Immature natural killer cell (primary cell): ENCODE measurements at regions not wholly inside any gene's neighbourhood (a gene's known extent, or its start where the extent isn't known, plus 50 kb on each side); places are given as distances from the start of the nearest gene placed in this dataset.

ENCODE experiments used
- DNase-seq, 3 donors: peaks; one replicate each; pipeline ENCODE4 v3.0.0; 2022; ENCODE audit warnings: mixed read lengths in 1 of 3
- H3K27ac Mint-ChIP-seq, 6 donors: one replicate each; pipeline ENCODE4 v1.8.0; 2020; ENCODE audit warnings: mixed read lengths in 6 of 6, mild to moderate bottlenecking in 5 of 6, inconsistent platforms in 4 of 6, moderate library complexity in 3 of 6
- H3K27me3 Mint-ChIP-seq, 3 donors: one replicate each; pipeline ENCODE4 v1.8.0; 2020 to 2021; ENCODE audit warnings: low read depth in 3 of 3, mild to moderate bottlenecking in 3 of 3, mixed read lengths in 3 of 3, moderate library complexity in 3 of 3, inconsistent platforms in 1 of 3
- H3K36me3 Mint-ChIP-seq, 3 donors: one replicate each; pipeline ENCODE4 v1.8.0; 2020; ENCODE audit warnings: mixed read lengths in 3 of 3, inconsistent platforms in 2 of 3, mild to moderate bottlenecking in 2 of 3
- H3K4me1 Mint-ChIP-seq, 2 donors: one replicate each; pipeline ENCODE4 v1.8.0; 2020; ENCODE audit warnings: inconsistent platforms in 2 of 2, mild to moderate bottlenecking in 2 of 2, mixed read lengths in 2 of 2, moderate library complexity in 1 of 2
- H3K4me3 Mint-ChIP-seq, 5 donors: one replicate each; pipeline ENCODE4 v1.8.0; 2020; ENCODE audit warnings: mild to moderate bottlenecking in 5 of 5, mixed read lengths in 5 of 5, inconsistent platforms in 3 of 5, moderate library complexity in 3 of 5
- H3K9me3 Mint-ChIP-seq, 6 donors: one replicate each; pipeline ENCODE4 v1.8.0; 2020; ENCODE audit warnings: mild to moderate bottlenecking in 6 of 6, mixed read lengths in 6 of 6, inconsistent platforms in 4 of 6, moderate library complexity in 3 of 6

DNA sequence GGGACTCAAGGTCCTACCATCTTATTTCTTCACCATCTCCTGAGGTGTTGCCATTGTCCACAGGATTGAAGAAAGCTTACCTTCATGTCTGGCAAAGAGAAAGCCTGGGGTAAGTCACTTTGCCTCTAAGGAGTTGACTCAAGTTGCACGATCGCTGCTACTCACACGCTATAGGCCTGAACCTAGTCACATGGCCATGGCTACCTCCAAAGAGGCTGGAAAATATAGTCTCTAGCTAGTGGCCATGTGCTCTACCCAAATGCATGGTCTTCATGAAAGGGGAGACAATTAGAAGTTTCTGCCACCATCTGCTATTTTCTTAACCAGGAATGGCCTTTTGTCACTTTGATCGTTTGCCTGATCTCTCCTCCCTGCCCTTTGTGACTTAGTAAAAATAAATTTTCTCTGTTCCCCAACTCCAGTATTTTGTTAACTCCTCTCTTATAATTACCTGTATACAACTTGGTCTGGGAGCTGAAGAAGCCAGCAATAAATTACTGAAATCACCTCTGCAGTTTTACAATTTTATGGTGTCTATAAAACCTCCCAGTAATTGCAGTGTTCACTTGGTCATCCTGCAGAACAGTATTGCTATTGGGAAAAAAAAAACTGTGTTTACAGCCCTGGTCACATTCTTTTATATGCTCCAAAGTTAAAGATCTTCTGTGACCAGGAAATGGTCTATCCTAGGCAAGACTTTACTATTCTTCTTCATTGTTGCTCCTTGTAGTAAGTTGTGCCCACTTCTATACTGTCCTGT, 126.7 kb upstream of the TSPAN5 start:
- no peak for DNase-seq
- Mint-ChIP-seq H3K9me3 (no peaks in the 10 kb centered on the region), H3K27me3 (peaks cover 0 to 5% (median 3%) of the 10 kb centered on the region in 3 donors), H3K4me1 (no peaks in the 10 kb centered on the region), H3K27ac (no peak overlapping the region), H3K36me3 (no peaks in the 10 kb centered on the region), H3K4me3 (no peak overlapping the region)

DNA sequence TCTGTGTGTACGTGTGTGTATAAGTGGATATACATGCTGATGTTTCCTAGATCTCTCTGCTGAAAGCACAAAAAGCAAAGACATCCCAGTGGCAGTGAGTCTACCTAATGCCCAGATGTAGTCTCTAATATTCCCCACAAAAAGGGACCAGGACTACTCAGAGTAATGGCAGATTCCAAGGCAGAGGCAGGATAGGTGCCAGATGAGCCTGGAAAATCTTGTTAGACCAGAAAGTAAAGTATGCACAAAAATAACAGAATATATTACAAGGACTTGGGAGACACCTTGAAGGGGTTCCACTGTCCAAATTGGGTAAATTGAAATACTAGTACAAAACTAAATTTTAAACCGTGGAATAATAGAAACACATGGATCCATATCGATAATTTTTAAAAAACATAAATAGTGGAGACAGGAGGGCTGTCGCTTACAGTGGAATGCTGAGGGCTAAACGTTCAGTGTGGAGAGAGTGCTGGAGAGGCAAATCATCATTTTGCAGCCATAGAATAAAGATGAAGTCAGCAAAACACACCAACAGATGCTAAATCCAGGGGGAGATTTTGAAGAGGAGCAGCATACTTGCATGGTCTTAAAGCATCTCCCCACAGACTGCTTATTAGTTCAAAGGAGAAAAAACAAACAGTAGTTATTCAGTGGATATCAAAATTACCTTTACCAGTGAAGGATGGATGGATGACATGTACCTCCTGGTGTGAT, 123.4 kb upstream of the TSPAN5 start:
- no peak overlapping the region for H3K27ac Mint-ChIP-seq

GRCh38 chr4:98780926-98781325, 122.5 kb upstream of the TSPAN5 start:
- no peaks in the 10 kb centered on the region for H3K4me1 Mint-ChIP-seq
- no peaks in the 10 kb centered on the region for H3K9me3 Mint-ChIP-seq
- no peak overlapping the region for H3K4me3 Mint-ChIP-seq
- H3K27ac Mint-ChIP-seq = no peak overlapping the region
- no peak for DNase-seq
- H3K27me3 Mint-ChIP-seq = peaks cover 0 to 10% (median under 1%) of the 10 kb centered on the region in 3 donors
- no peaks in the 10 kb centered on the region for H3K36me3 Mint-ChIP-seq

More for the DNA sequence above, 123.4 kb upstream of the TSPAN5 start:
- Mint-ChIP-seq H3K4me3 (no peak overlapping the region), H3K4me1 (no peaks in the 10 kb centered on the region), H3K27me3 (peaks cover 0 to 10% (median 3%) of the 10 kb centered on the region in 3 donors), H3K36me3 (no peaks in the 10 kb centered on the region), H3K9me3 (no peaks in the 10 kb centered on the region)
- no peak for DNase-seq

- no peaks in the 10 kb centered on the region for H3K36me3 Mint-ChIP-seq
- DNase-seq = no peak
- H3K27me3 Mint-ChIP-seq = peaks cover 0 to 8% (median 3%) of the 10 kb centered on the region in 3 donors
- H3K9me3 Mint-ChIP-seq = no peaks in the 10 kb centered on the region
- no peak overlapping the region for H3K27ac Mint-ChIP-seq
- H3K4me1 Mint-ChIP-seq = no peaks in the 10 kb centered on the region
- H3K4me3 Mint-ChIP-seq = no peak overlapping the region
These were observed 120.7 kb upstream of the TSPAN5 start for GRCh38 chr4:98779088-98779487.

DNA sequence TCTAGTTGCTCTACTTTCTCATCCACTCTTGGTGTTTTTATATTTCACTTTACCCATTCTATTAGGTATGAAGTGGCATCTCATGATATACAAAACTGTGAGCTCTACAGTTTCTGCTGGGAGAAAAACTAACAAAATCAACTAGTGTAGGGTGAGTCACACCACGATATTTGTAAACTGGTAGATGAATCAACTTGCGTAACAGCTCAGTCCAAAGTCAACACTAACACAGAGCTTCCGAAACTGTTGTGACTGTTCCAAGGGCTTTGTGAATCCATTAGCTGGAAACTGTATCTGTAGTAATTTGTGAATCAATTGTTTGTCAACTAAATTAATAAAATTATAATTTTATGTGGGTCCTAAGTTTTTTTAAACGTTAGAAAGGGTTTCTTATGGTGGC, 119.8 kb upstream of the TSPAN5 start:
- H3K4me1 Mint-ChIP-seq = no peaks in the 10 kb centered on the region
- H3K9me3 Mint-ChIP-seq = no peaks in the 10 kb centered on the region
- DNase-seq = no peak
- H3K36me3 Mint-ChIP-seq = no peaks in the 10 kb centered on the region
- peaks cover 0 to 6% (median 3%) of the 10 kb centered on the region in 3 donors for H3K27me3 Mint-ChIP-seq
- H3K4me3 Mint-ChIP-seq = no peak overlapping the region
- no peak overlapping the region for H3K27ac Mint-ChIP-seq

DNA sequence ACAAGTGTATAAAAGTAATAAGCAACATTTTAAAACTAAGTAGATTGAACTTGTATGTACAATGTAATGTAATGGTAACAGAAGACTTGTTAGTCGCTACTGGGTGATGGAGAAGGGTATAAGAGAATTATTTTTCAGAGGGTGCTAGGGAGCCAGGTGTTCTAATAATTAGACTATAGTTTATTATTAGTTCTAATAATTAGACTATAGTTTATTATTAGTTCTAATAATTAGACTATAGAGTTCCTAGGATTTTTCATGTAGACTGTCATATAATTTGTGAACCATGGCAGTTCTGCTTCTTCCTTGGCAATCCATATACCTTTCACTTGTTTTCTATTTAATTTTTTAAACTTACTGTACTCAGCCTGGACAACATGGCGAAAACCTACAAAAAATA, 117.3 kb upstream of the TSPAN5 start:
- H3K9me3 Mint-ChIP-seq = peaks cover 0 to 3% (median 0%) of the 10 kb centered on the region in 6 donors
- H3K4me3 Mint-ChIP-seq = no peak overlapping the region
- H3K27me3 Mint-ChIP-seq = peaks cover 0 to 6% (median 3%) of the 10 kb centered on the region in 3 donors
- H3K27ac Mint-ChIP-seq = no peak overlapping the region
- no peaks in the 10 kb centered on the region for H3K4me1 Mint-ChIP-seq
- no peaks in the 10 kb centered on the region for H3K36me3 Mint-ChIP-seq
- DNase-seq = no peak

GRCh38 chr4:98773638-98774037, 115.2 kb upstream of the TSPAN5 start:
- Mint-ChIP-seq H3K27ac (no peak overlapping the region), H3K36me3 (peaks cover 0 to 5% (median 0%) of the 10 kb centered on the region in 3 donors), H3K9me3 (peaks cover 2 to 20% (median 8%) of the 10 kb centered on the region in 6 donors), H3K4me1 (no peaks in the 10 kb centered on the region), H3K27me3 (peaks cover 0 to 5% (median 4%) of the 10 kb centered on the region in 3 donors), H3K4me3 (no peak overlapping the region)
- DNase-seq = no peak

GRCh38 chr4:98771959-98772632, 113.7 kb upstream of the TSPAN5 start:
- peaks cover 0 to 5% (median 0%) of the 10 kb centered on the region in 3 donors for H3K36me3 Mint-ChIP-seq
- no peak overlapping the region for H3K4me3 Mint-ChIP-seq
- no peaks in the 10 kb centered on the region for H3K4me1 Mint-ChIP-seq

DNA sequence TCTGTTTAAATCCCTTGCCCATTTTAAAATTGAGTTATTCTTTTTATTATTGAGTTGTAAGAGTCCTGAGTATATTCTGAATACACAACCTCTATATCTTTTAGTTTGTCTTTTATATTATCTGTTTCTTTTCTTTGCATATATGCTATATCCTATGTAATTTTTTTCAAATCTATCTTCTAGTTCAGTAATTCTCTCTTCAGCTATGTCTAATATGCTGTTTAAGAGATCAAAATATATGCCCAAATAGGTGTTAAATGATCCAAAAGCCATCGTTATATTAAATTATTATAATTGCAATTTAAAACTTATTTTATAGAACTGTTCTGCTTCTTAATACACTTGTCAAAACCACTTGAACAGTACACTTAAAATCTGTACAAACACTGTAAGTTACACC, 107.4 kb upstream of the TSPAN5 start:
- H3K4me1 Mint-ChIP-seq = no peaks in the 10 kb centered on the region
- H3K9me3 Mint-ChIP-seq = peaks cover 7 to 41% (median 22%) of the 10 kb centered on the region in 6 donors
- no peak for DNase-seq
- H3K27me3 Mint-ChIP-seq = peaks cover 1 to 4% (median 3%) of the 10 kb centered on the region in 3 donors
- H3K36me3 Mint-ChIP-seq = peaks cover 6 to 16% (median 14%) of the 10 kb centered on the region in 3 donors
- H3K4me3 Mint-ChIP-seq = no peak overlapping the region
- no peak overlapping the region for H3K27ac Mint-ChIP-seq

More at GRCh38 chr4:98771959-98772632, 113.7 kb upstream of the TSPAN5 start:
- Mint-ChIP-seq H3K9me3 (peaks cover 2 to 20% (median 8%) of the 10 kb centered on the region in 6 donors), H3K27ac (no peak overlapping the region), H3K27me3 (peaks cover 0 to 5% (median 4%) of the 10 kb centered on the region in 3 donors)
- DNase-seq = no peak

- no peaks in the 10 kb centered on the region for H3K36me3 Mint-ChIP-seq
- peaks cover 0 to 2% (median 0%) of the 10 kb centered on the region in 3 donors for H3K27me3 Mint-ChIP-seq
- no peaks in the 10 kb centered on the region for H3K9me3 Mint-ChIP-seq
- no peak overlapping the region for H3K27ac Mint-ChIP-seq
- no peak overlapping the region for H3K4me3 Mint-ChIP-seq
- no peak for DNase-seq
- H3K4me1 Mint-ChIP-seq = no peaks in the 10 kb centered on the region
These were observed 99.8 kb upstream of the TSPAN5 start for GRCh38 chr4:98758182-98758581.

DNA sequence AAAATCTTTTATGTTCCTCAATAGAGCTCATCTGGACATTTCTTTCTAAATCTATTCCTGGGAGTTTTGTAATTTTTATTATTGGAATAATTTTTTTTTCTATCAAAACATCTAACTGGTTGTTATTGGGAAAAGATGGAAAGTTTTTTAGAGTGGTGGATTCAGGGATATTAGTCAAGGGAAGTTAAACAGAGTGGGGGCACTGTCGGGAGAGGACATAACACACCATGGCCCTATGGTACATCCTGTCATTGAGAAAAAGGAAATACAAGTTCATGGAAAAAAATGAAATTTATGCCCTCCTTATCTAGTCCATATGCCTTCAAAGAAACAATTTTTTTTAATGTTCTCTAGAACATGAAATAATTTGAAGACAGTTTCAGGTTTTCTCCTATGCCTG, 96.3 kb upstream of the TSPAN5 start:
- H3K4me1 Mint-ChIP-seq = no peaks in the 10 kb centered on the region
- no peak overlapping the region for H3K27ac Mint-ChIP-seq
- H3K9me3 Mint-ChIP-seq = no peaks in the 10 kb centered on the region
- DNase-seq = no peak
- no peak overlapping the region for H3K4me3 Mint-ChIP-seq
- no peaks in the 10 kb centered on the region for H3K27me3 Mint-ChIP-seq
- no peaks in the 10 kb centered on the region for H3K36me3 Mint-ChIP-seq

DNA sequence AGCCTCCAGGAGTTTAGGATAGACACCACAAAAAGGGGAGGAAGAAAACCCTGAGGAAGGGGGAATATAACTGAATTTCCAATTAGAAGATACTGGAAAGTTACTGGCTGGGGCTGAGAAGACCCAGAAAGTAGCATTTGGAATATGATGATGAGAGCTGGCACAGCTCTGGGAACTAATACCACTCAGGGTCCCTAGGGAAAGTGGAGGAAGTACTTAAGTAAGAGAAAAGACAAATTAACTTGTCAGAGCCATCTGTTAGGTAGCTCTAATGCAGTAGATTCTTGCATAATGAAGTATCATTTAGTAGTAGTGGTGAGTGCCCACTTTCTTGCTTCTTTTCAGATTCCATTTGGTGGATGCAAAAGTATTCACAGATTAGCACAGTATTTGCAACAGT, 90.8 kb upstream of the TSPAN5 start:
- no peaks in the 10 kb centered on the region for H3K36me3 Mint-ChIP-seq
- H3K27me3 Mint-ChIP-seq = peaks cover under 1 to 3% (median 2%) of the 10 kb centered on the region in 3 donors
- no peaks in the 10 kb centered on the region for H3K4me1 Mint-ChIP-seq
- H3K9me3 Mint-ChIP-seq = no peaks in the 10 kb centered on the region
- no peak for DNase-seq
- H3K4me3 Mint-ChIP-seq = no peak overlapping the region
- H3K27ac Mint-ChIP-seq = no peak overlapping the region

GRCh38 chr4:98748609-98749008, 90.2 kb upstream of the TSPAN5 start:
- H3K9me3 Mint-ChIP-seq = no peaks in the 10 kb centered on the region
- H3K27me3 Mint-ChIP-seq = peaks cover 2 to 3% (median 3%) of the 10 kb centered on the region in 3 donors
- DNase-seq = no peak
- no peaks in the 10 kb centered on the region for H3K4me1 Mint-ChIP-seq
- H3K4me3 Mint-ChIP-seq = no peak overlapping the region
- H3K36me3 Mint-ChIP-seq = no peaks in the 10 kb centered on the region
- H3K27ac Mint-ChIP-seq = no peak overlapping the region
